H54 (cell line): ENCODE measurements at regions not wholly inside any gene's neighbourhood (a gene's known extent, or its start where the extent isn't known, plus 50 kb on each side); places are given as distances from the start of the nearest gene placed in this dataset.

Experiments used
- DNase-seq: peaks from one replicate; pipeline ENCODE4 v3.0.0; 2011; ENCODE audit warnings: low spot score, mixed read lengths; ENCODE audit not compliant: insufficient read length
- FAIRE-seq: peaks from 3 replicates; lab custom pipeline; 2011; peaks lifted over from hg19 to GRCh38; lab: Jason Lieb, UNC
- POLR2A ChIP-seq: IDR thresholded peaks from 2 replicates; pipeline ENCODE4 v1.6.1; 2011; ENCODE audit warnings: low read depth, mild to moderate bottlenecking, low read length

DNA sequence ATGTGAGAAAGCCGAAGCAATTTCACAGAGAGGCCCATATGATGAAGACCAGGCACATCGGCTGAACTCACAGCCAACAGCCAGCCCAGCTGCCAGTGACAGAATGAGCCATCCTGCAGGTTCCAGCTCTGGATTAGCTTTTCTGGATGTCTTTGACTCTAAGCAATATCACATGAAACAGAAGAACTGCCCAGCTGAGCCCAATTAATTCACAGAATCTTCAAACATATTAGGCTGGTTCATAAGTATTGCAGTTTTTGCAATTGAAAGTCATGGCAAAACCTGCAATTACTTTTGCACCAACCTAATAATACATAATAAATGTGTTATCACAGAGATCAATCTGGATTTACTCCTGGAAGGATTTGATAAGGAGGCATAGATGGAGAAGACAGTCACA lies 299.9 kb downstream of the RAB28 start:
- no peak for FAIRE-seq
- TF ChIP-seq POLR2A = no peak
- DNase-seq = no peak

- no peak for DNase-seq
- FAIRE-seq = no peak
These were observed 302.0 kb downstream of the RAB28 start for GRCh38 chr4:13182133-13182532.

DNA sequence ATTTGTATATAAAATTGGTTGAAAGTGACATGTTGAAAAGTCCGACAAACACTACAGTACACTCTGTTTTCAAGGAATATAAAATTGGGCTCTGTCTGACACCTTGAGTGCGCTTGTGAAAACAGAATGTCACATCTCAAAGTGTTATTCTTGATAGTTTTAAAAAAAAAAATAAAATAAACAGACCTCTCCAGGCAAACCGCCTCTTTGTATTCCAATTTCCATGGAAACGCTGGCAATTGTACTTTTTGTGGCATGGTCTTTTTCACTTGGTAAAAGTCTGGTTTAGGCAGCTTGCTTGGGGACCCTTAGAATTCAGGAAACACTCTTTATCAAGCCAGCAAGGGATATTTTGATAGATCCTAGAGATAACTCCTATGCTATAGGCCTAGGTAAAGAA lies 302.5 kb downstream of the RAB28 start:
- no peak for FAIRE-seq
- no peak for TF ChIP-seq POLR2A
- DNase-seq = no peak

More at GRCh38 chr4:13182133-13182532, 302.0 kb downstream of the RAB28 start:
- TF ChIP-seq POLR2A = no peak

- FAIRE-seq = no peak
These were observed 303.4 kb downstream of the RAB28 start for GRCh38 chr4:13180701-13181100.

GRCh38 chr4:13178621-13179020 lies 305.5 kb downstream of the RAB28 start:
- DNase-seq (no peak), FAIRE-seq (no peak)
- no peak for TF ChIP-seq POLR2A

More at GRCh38 chr4:13180701-13181100, 303.4 kb downstream of the RAB28 start:
- no peak for DNase-seq
- no peak for TF ChIP-seq POLR2A

- TF ChIP-seq POLR2A = no peak
- FAIRE-seq = no peak
These were observed 307.4 kb downstream of the RAB28 start for GRCh38 chr4:13176741-13177142.

DNA sequence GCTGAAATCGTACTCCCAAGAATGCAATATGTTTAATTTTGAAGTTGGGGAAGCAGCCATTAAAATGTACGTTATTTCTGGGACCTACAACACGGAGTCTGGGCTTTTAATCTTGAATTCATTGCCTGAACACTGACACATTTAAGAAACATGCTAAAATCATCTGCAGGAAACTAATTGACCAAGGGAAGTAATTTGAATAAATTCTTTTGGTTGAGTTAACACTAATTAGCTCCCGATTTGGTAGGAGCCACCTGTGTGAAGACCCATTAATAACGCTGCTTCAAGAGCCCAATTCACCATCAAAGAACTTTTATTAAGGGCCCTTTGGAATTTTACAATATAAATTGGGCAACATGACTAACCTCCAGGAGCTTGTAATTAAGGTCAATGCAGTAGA lies 309.2 kb downstream of the RAB28 start:
- TF ChIP-seq POLR2A = no peak
- FAIRE-seq (no peak), DNase-seq (no peak)

More at GRCh38 chr4:13176741-13177142, 307.4 kb downstream of the RAB28 start:
- no peak for DNase-seq

GRCh38 chr4:13174001-13174400 lies 310.1 kb downstream of the RAB28 start:
- TF ChIP-seq POLR2A = no peak
- DNase-seq (no peak), FAIRE-seq (no peak)

DNA sequence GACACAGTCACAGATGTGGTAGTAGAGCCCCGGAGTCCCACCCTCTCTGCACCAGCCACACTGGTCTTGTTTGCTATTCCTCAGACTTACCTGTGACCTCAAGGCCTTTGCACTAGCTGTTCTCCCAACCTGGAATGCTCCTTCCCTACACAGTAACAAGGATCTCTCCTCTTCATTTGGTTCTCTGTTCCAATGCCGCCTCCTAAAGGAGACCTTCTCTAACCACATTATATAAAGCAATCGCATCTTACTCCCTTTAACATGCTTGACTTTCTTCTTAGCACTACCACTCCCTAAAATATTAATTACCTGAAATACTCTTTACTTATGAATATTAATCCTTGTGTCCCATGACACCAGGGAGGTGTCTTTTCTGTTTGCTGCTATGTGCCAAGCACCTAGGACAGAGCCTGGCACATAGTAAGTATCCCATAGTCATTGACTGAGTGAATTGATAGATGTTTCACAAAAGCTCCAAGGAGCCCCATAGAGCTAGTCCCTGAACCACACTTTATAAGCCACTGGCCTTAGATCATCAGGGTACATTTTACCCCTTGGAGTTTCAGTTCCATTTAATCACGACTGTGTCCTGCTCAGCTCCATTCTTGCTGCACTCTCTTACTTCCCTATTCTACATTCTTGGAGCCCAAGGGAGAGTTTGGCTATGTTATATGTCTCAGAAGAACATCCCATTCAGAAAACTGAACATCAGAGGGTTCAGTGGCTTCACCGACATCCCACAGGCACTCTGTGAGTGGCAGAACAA lies 312.7 kb downstream of the RAB28 start:
- FAIRE-seq = no peak
- DNase-seq = no peak
- TF ChIP-seq POLR2A = no peak

DNA sequence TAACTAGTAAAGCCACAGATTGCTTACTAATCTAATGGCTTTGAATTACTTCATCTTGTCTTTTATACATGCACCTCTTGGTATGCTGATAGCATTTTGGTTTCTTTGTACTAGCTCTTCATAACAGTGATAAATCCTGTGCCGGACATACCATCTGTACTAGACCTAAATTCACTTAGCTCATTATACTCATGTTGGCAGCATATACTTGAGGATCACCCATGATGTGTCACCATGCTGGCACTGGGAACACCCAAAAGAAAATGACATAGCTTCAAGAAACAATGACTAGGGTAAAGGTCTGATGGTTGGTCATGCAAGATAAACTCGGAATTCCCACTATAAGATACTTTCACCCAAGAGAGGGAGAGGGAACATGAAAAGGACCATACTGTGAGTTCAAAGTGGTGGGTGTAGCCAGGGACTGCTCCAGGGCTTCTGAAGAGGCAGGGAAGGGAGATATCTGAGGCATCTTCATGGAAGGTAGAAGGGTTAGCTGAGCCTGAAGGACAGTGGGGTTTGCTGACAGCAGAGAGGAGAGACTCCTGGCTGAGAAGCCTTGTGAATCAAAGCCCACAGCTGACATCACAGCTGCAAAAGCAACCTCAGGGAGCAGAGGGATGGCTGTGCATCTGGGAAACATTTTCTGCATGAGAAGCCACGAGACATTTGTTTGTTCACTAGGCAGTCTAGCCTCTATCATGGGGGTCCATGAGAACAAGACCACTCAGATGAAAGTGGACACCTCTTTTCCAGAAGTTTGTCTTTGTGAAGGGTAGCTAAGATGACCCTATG lies 314.2 kb downstream of the RAB28 start:
- FAIRE-seq (no peak), DNase-seq (no peak)

GRCh38 chr4:13168326-13168725 lies 315.8 kb downstream of the RAB28 start:
- no peak for TF ChIP-seq POLR2A
- FAIRE-seq (no peak), DNase-seq (no peak)

More for the DNA sequence above, 314.2 kb downstream of the RAB28 start:
- TF ChIP-seq POLR2A = no peak

DNA sequence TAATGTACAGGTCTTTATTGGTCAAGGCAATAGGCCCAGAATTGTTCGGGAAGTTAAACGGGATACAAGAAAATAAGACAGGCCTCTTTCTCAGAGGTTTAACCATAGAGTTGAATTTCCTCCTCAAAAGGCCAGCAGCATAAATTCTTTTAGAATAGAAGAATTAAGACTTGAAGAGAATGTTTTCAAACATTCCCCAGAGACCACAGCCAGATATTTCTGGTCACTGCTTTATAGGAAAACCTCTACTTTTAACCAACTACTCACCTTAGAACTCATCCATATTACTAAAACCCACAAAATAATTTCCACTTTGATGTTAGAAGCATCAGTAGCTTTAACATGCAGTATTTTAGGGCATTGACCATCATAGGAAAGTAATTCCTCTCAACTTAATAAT lies 317.9 kb downstream of the RAB28 start:
- DNase-seq (no peak), FAIRE-seq (no peak)
- no peak for TF ChIP-seq POLR2A

- DNase-seq (no peak), FAIRE-seq (no peak)
- TF ChIP-seq POLR2A = no peak
These were observed 319.3 kb downstream of the RAB28 start for GRCh38 chr4:13164783-13165331.

DNA sequence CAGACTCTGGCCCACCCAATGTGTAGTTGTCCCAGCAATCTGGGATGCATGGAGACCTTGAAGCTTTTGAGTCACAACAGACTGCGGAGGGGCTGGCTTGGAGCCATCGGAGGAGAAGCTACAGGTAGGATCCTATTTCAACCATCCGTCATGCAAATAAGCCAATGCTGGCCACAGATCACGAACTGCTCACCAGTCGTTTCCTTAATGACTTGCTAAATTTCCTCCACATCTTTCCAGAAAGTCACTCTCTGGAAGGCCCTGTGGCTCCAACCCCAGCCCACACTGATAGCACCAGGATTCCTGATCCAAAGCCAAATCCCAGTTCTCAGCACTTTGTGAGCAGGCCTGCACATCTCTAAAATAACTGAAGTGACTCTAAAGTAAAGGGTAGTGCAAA lies 321.3 kb downstream of the RAB28 start:
- no peak for FAIRE-seq
- TF ChIP-seq POLR2A = no peak
- DNase-seq = no peak
